ENCODE measurements at regions not wholly inside any gene's neighbourhood (a gene's known extent, or its start where the extent isn't known, plus 50 kb on each side); places are given as distances from the start of the nearest gene placed in this dataset.

DNA sequence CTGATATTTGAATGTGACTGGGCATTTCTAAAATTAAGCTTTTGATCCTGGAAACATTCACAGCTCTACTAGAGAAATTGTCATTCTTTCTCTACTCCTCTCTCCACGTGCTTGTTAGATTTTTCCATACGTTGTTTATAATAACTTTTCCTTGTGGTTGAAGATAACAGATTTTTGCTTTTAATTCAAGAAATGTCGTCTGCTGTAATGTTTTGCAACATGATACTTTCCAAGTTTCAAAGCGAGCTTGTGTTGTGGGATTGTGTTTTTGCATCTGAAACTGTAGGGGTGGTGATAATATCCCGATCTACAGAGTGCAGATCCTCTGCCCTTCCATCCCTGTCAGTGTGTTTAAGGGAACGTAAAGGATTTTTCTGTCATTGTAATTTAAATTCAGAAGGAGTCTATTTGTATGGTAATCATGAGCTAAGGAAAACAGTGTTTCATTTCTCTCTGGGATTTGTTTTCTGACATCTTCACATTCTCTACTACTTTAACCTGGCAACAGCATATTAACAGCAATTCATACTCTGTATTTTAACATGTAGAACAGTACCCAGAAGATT, 321.4 kb downstream of the FAT3 start:
- H4K5ac ChIP-seq (ENCODE audit: insufficient read length, low read depth, low read length) = no peak overlapping the region
- H3K79me2 ChIP-seq (ENCODE audit: insufficient read depth, low read length) = no peaks in the 10 kb centered on the region
- H3K27ac ChIP-seq (ENCODE audit: insufficient read length, low read depth, low read length) = no peak overlapping the region
- TF ChIP-seq, protein P1, sequence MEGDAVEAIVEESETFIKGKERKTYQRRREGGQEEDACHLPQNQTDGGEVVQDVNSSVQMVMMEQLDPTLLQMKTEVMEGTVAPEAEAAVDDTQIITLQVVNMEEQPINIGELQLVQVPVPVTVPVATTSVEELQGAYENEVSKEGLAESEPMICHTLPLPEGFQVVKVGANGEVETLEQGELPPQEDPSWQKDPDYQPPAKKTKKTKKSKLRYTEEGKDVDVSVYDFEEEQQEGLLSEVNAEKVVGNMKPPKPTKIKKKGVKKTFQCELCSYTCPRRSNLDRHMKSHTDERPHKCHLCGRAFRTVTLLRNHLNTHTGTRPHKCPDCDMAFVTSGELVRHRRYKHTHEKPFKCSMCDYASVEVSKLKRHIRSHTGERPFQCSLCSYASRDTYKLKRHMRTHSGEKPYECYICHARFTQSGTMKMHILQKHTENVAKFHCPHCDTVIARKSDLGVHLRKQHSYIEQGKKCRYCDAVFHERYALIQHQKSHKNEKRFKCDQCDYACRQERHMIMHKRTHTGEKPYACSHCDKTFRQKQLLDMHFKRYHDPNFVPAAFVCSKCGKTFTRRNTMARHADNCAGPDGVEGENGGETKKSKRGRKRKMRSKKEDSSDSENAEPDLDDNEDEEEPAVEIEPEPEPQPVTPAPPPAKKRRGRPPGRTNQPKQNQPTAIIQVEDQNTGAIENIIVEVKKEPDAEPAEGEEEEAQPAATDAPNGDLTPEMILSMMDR (conservative IDR thresholded peaks at IDR 0.05) = no peak
- no peaks in the 10 kb centered on the region for H3K27me3 ChIP-seq (ENCODE audit: insufficient read depth, low read length)
- peaks cover 1% of the 10 kb centered on the region; the same call in 1 of the 2 replicates for H3K27me3 Mint-ChIP-seq (ENCODE audit: low read depth)
- no peak overlapping the region for H4K8ac ChIP-seq (replicated peaks; ENCODE audit: insufficient read length, low read depth, low read length)
- no peak overlapping the region for H2BK15ac ChIP-seq (ENCODE audit: low read depth, low read length)
- no peak overlapping the region for H2BK120ac ChIP-seq (ENCODE audit: low read depth, low read length, poor library complexity, severe bottlenecking)
- no peaks in the 10 kb centered on the region for H3K9me3 ChIP-seq (ENCODE audit: control insufficient read depth, low read depth, low read length)
- no peak overlapping the region for H3K4ac ChIP-seq (ENCODE audit: low read depth, low read length)
- H2BK20ac ChIP-seq (ENCODE audit: low read depth, low read length, poor library complexity, severe bottlenecking) = no peak overlapping the region
- H4K91ac ChIP-seq (ENCODE audit: insufficient read length, low read depth, low read length) = no peak overlapping the region
- no peak overlapping the region for H2AFZ ChIP-seq (ENCODE audit: low read length)
- peak overlapping the region in 1 of 2 experiments; percentile 24; a peak in 3 of 5 replicates for H3K4me3 Mint-ChIP-seq
- no peak overlapping the region for H3T11ph ChIP-seq (ENCODE audit: low read length)
- H3K23ac ChIP-seq (ENCODE audit: insufficient read length, low read depth, low read length) = no peak overlapping the region
- peak overlapping the region; percentile 24 for H3K4me2 ChIP-seq (ENCODE audit: insufficient read depth, insufficient read length, low read length)
- no peak overlapping the region for H3K14ac ChIP-seq (ENCODE audit: insufficient read depth, low read length)
- no peaks in the 10 kb centered on the region for H3K23me2 ChIP-seq (ENCODE audit: insufficient read length, low read depth, low read length, poor library complexity, severe bottlenecking)
- H3K9ac ChIP-seq (ENCODE audit: extremely low read depth, insufficient read length, low read length) = no peak overlapping the region
- peaks cover 25% of the 10 kb centered on the region for H3K4me1 ChIP-seq (ENCODE audit: insufficient read depth, low read length)
- no peaks in the 10 kb centered on the region for H3K79me1 ChIP-seq (ENCODE audit: insufficient read depth, low read depth, low read length, poor library complexity, severe bottlenecking)
- no peak overlapping the region for H2BK5ac ChIP-seq (ENCODE audit: insufficient read length, low read length)
- no peaks in the 10 kb centered on the region for H3K9me3 Mint-ChIP-seq
- no peaks in the 10 kb centered on the region; a peak in 1 of 7 replicates for H3K36me3 Mint-ChIP-seq (ENCODE audit: insufficient read depth in 1 of 3, low read depth in 3 of 3)
- no peak for DNase-seq
- no peak overlapping the region for H2AK5ac ChIP-seq (ENCODE audit: insufficient read length, low read length)
- peaks cover 62% of the 10 kb centered on the region in 2 experiments for H3K4me1 Mint-ChIP-seq
- no peaks in the 10 kb centered on the region for H4K20me1 ChIP-seq (ENCODE audit: control insufficient read depth, insufficient read depth, insufficient read length)
- H3K18ac ChIP-seq (ENCODE audit: insufficient read length, low read depth, low read length) = no peak overlapping the region
- no CpG with 5 or more reads among the region's 6 CpGs for WGBS (ENCODE audit: extremely low coverage, insufficient read length, low lambda C conversion rate)
- H3K56ac ChIP-seq (ENCODE audit: insufficient read length, low read depth, low read length) = no peak overlapping the region
- peak overlapping the region; percentile 4 to 91 (median 38); a peak in 4 of 7 replicates for H3K27ac Mint-ChIP-seq
- no peak overlapping the region for H2BK12ac ChIP-seq (ENCODE audit: insufficient read length, low read depth, low read length)
